ENCODE measurements at regions not wholly inside any gene's neighbourhood (a gene's known extent, or its start where the extent isn't known, plus 50 kb on each side); places are given as distances from the start of the nearest gene placed in this dataset.

GRCh38 chr4:20333141-20333715 is 81.5 kb downstream of the SLIT2 start:
- no peaks in the 10 kb centered on the region for H3K9me3 Mint-ChIP-seq
- H3K27me3 Mint-ChIP-seq = no peaks in the 10 kb centered on the region
- H3K36me3 Mint-ChIP-seq (ENCODE audit: low read depth) = no peaks in the 10 kb centered on the region
- no peak overlapping the region for H3K27ac Mint-ChIP-seq
- CTCF ChIA-PET = no interaction called here
- no peak for DNase-seq
- H3K4me1 Mint-ChIP-seq = no peaks in the 10 kb centered on the region
- POLR2A ChIA-PET = no interaction called here
- no peak overlapping the region for H3K4me3 Mint-ChIP-seq

- Mint-ChIP-seq H3K4me3 (no peak overlapping the region), H3K9me3 (no peaks in the 10 kb centered on the region), H3K36me3 (ENCODE audit: low read depth) (no peaks in the 10 kb centered on the region), H3K4me1 (no peaks in the 10 kb centered on the region), H3K27me3 (no peaks in the 10 kb centered on the region), H3K27ac (no peak overlapping the region)
- ChIA-PET CTCF (no interaction called here), POLR2A (no interaction called here)
- DNase-seq = no peak
These were observed 85.6 kb downstream of the SLIT2 start for GRCh38 chr4:20337261-20337664.

- no peaks in the 10 kb centered on the region for H3K4me1 Mint-ChIP-seq
- H3K27ac Mint-ChIP-seq = no peak overlapping the region
- no peaks in the 10 kb centered on the region for H3K27me3 Mint-ChIP-seq
- CTCF ChIA-PET = no interaction called here
- no peak overlapping the region for H3K4me3 Mint-ChIP-seq
- DNase-seq = no peak
- POLR2A ChIA-PET = no interaction called here
- H3K36me3 Mint-ChIP-seq (ENCODE audit: low read depth) = no peaks in the 10 kb centered on the region
- no peaks in the 10 kb centered on the region for H3K9me3 Mint-ChIP-seq
These were observed 87.1 kb downstream of the SLIT2 start for GRCh38 chr4:20338841-20339240.

GRCh38 chr4:20341134-20341738 is 89.5 kb downstream of the SLIT2 start:
- no peaks in the 10 kb centered on the region for H3K36me3 Mint-ChIP-seq (ENCODE audit: low read depth)
- no peak for DNase-seq
- ChIA-PET POLR2A (interaction anchor here (1.1 kb wide), 1 partner anchor 18 kb away, joined by 3 read pairs; no protein-coding TSS in a partner anchor), CTCF (no interaction called here)
- no peak overlapping the region for H3K27ac Mint-ChIP-seq
- no peaks in the 10 kb centered on the region for H3K4me1 Mint-ChIP-seq
- H3K4me3 Mint-ChIP-seq = no peak overlapping the region
- no peaks in the 10 kb centered on the region for H3K9me3 Mint-ChIP-seq
- H3K27me3 Mint-ChIP-seq = no peaks in the 10 kb centered on the region

GRCh38 chr4:20347531-20347930 is 95.8 kb downstream of the SLIT2 start:
- DNase-seq = no peak
- H3K4me3 Mint-ChIP-seq = no peak overlapping the region
- H3K9me3 Mint-ChIP-seq = no peaks in the 10 kb centered on the region
- H3K27me3 Mint-ChIP-seq = no peaks in the 10 kb centered on the region
- H3K4me1 Mint-ChIP-seq = no peaks in the 10 kb centered on the region
- ChIA-PET POLR2A (no interaction called here), CTCF (no interaction called here)
- H3K36me3 Mint-ChIP-seq (ENCODE audit: low read depth) = no peaks in the 10 kb centered on the region
- no peak overlapping the region for H3K27ac Mint-ChIP-seq

GRCh38 chr4:20348411-20348810 is 96.7 kb downstream of the SLIT2 start:
- Mint-ChIP-seq H3K36me3 (ENCODE audit: low read depth) (no peaks in the 10 kb centered on the region), H3K27ac (no peak overlapping the region), H3K4me3 (no peak overlapping the region), H3K27me3 (no peaks in the 10 kb centered on the region), H3K9me3 (no peaks in the 10 kb centered on the region), H3K4me1 (no peaks in the 10 kb centered on the region)
- no peak for DNase-seq
- CTCF ChIA-PET = no interaction called here
- POLR2A ChIA-PET = no interaction called here

GRCh38 chr4:20351360-20352162 is 99.9 kb downstream of the SLIT2 start:
- Mint-ChIP-seq H3K36me3 (ENCODE audit: low read depth) (no peaks in the 10 kb centered on the region), H3K4me3 (no peak overlapping the region), H3K4me1 (no peaks in the 10 kb centered on the region), H3K27ac (no peak overlapping the region), H3K27me3 (no peaks in the 10 kb centered on the region), H3K9me3 (no peaks in the 10 kb centered on the region)
- no peak for DNase-seq
- ChIA-PET POLR2A (no interaction called here), CTCF (no interaction called here)

GRCh38 chr4:20352163-20352431 is 100.4 kb downstream of the SLIT2 start:
- no peak for DNase-seq
- ChIA-PET CTCF (no interaction called here), POLR2A (no interaction called here)
- Mint-ChIP-seq H3K27me3 (no peaks in the 10 kb centered on the region), H3K4me1 (no peaks in the 10 kb centered on the region), H3K27ac (no peak overlapping the region), H3K4me3 (no peak overlapping the region), H3K9me3 (no peaks in the 10 kb centered on the region), H3K36me3 (ENCODE audit: low read depth) (no peaks in the 10 kb centered on the region)

- H3K4me3 Mint-ChIP-seq = no peak overlapping the region
- H3K36me3 Mint-ChIP-seq (ENCODE audit: low read depth) = no peaks in the 10 kb centered on the region
- no peaks in the 10 kb centered on the region for H3K27me3 Mint-ChIP-seq
- H3K4me1 Mint-ChIP-seq = no peaks in the 10 kb centered on the region
- CTCF ChIA-PET = no interaction called here
- POLR2A ChIA-PET = no interaction called here
- no peak for DNase-seq
- H3K9me3 Mint-ChIP-seq = no peaks in the 10 kb centered on the region
- no peak overlapping the region for H3K27ac Mint-ChIP-seq
These were observed 101.9 kb downstream of the SLIT2 start for GRCh38 chr4:20353646-20354045.

- Mint-ChIP-seq H3K4me3 (no peak overlapping the region), H3K36me3 (ENCODE audit: low read depth) (no peaks in the 10 kb centered on the region), H3K27ac (no peak overlapping the region), H3K4me1 (no peaks in the 10 kb centered on the region), H3K27me3 (no peaks in the 10 kb centered on the region), H3K9me3 (no peaks in the 10 kb centered on the region)
- ChIA-PET POLR2A (no interaction called here), CTCF (no interaction called here)
- no peak for DNase-seq
These were observed 102.4 kb downstream of the SLIT2 start for GRCh38 chr4:20354120-20354519.

- no peaks in the 10 kb centered on the region for H3K9me3 Mint-ChIP-seq
- H3K36me3 Mint-ChIP-seq (ENCODE audit: low read depth) = no peaks in the 10 kb centered on the region
- POLR2A ChIA-PET = no interaction called here
These were observed 104.9 kb downstream of the SLIT2 start for GRCh38 chr4:20356565-20356964.

GRCh38 chr4:20358110-20358509 is 106.4 kb downstream of the SLIT2 start:
- no peaks in the 10 kb centered on the region for H3K27me3 Mint-ChIP-seq
- no peak for DNase-seq
- no peaks in the 10 kb centered on the region for H3K36me3 Mint-ChIP-seq (ENCODE audit: low read depth)
- no peaks in the 10 kb centered on the region for H3K9me3 Mint-ChIP-seq
- H3K4me3 Mint-ChIP-seq = no peak overlapping the region
- ChIA-PET POLR2A (no interaction called here), CTCF (no interaction called here)
- H3K27ac Mint-ChIP-seq = no peak overlapping the region
- no peaks in the 10 kb centered on the region for H3K4me1 Mint-ChIP-seq

More at GRCh38 chr4:20356565-20356964, 104.9 kb downstream of the SLIT2 start:
- Mint-ChIP-seq H3K27me3 (no peaks in the 10 kb centered on the region), H3K4me1 (no peaks in the 10 kb centered on the region), H3K27ac (no peak overlapping the region), H3K4me3 (no peak overlapping the region)
- CTCF ChIA-PET = no interaction called here
- DNase-seq = no peak

GRCh38 chr4:20359692-20360091 is 108.0 kb downstream of the SLIT2 start:
- DNase-seq = no peak
- no peaks in the 10 kb centered on the region for H3K9me3 Mint-ChIP-seq
- H3K4me1 Mint-ChIP-seq = no peaks in the 10 kb centered on the region
- H3K36me3 Mint-ChIP-seq (ENCODE audit: low read depth) = no peaks in the 10 kb centered on the region
- no peaks in the 10 kb centered on the region for H3K27me3 Mint-ChIP-seq
- POLR2A ChIA-PET = interaction anchor here (1.1 kb wide), 1 partner anchor 18 kb away, joined by 3 read pairs; no protein-coding TSS in a partner anchor
- H3K4me3 Mint-ChIP-seq = no peak overlapping the region
- CTCF ChIA-PET = no interaction called here
- H3K27ac Mint-ChIP-seq = no peak overlapping the region

- Mint-ChIP-seq H3K9me3 (no peaks in the 10 kb centered on the region), H3K4me3 (no peak overlapping the region), H3K36me3 (ENCODE audit: low read depth) (no peaks in the 10 kb centered on the region), H3K4me1 (no peaks in the 10 kb centered on the region), H3K27me3 (no peaks in the 10 kb centered on the region), H3K27ac (no peak overlapping the region)
- POLR2A ChIA-PET = no interaction called here
- no peak for DNase-seq
- CTCF ChIA-PET = no interaction called here
These were observed 110.4 kb downstream of the SLIT2 start for GRCh38 chr4:20362148-20362547.
